Neural cell (in vitro differentiated cells): ENCODE measurements at regions not wholly inside any gene's neighbourhood (a gene's known extent, or its start where the extent isn't known, plus 50 kb on each side); places are given as distances from the start of the nearest gene placed in this dataset.

ENCODE experiments used
- H2AFZ ChIP-seq: fragments of 200-600, 300-800 bp; sonication (generic), shearing (Covaris generic); 2 replicates; pipeline ENCODE4 v1.6.0; 2014; ENCODE audit warnings: low read depth, mild to moderate bottlenecking, antibody characterized with exemption, low read length, moderate library complexity
- H3F3A ChIP-seq: fragments of 200-600 bp; shearing (Covaris generic); 2 replicates; pipeline ENCODE4 v1.6.1; 2016; ENCODE audit warnings: mild to moderate bottlenecking, moderate library complexity, mixed read lengths, antibody characterized with exemption, low read length; ENCODE audit not compliant: insufficient read depth, poor library complexity, severe bottlenecking
- H3K27ac ChIP-seq: fragments of 200-600, 300-800 bp; sonication (generic), shearing (Covaris generic); 2 replicates; pipeline ENCODE4 v1.5.1; 2014; ENCODE audit warnings: mild to moderate bottlenecking, low read length, moderate library complexity
- H3K27me3 ChIP-seq: fragments of 300-800, 200-600 bp; sonication (generic), shearing (Covaris generic); 2 replicates; pipeline ENCODE4 v1.6.0; 2014; ENCODE audit warnings: mild to moderate bottlenecking, low read depth, low read length, moderate library complexity; ENCODE audit not compliant: insufficient read depth
- H3K36me3 ChIP-seq: fragments of 300-800, 200-600 bp; sonication (generic), shearing (Covaris generic); 2 replicates; pipeline ENCODE4 v1.5.1; 2014; ENCODE audit warnings: mild to moderate bottlenecking, antibody characterized with exemption, low read length, moderate library complexity; ENCODE audit not compliant: insufficient read depth
- H3K4me2 ChIP-seq: fragments of 300-800, 200-600 bp; sonication (generic), shearing (Covaris generic); 2 replicates; pipeline ENCODE4 v1.6.0; 2014; ENCODE audit warnings: mild to moderate bottlenecking, low read length
- H3K4me3 ChIP-seq: fragments of 300-800, 200-600 bp; sonication (generic), shearing (Covaris generic); 2 replicates; pipeline ENCODE4 v1.5.1; 2014; ENCODE audit warnings: mild to moderate bottlenecking, low read length, moderate library complexity
- H3K79me2 ChIP-seq: fragments of 200-600 bp; shearing (Covaris generic); replicated peaks from 2 replicates; pipeline ENCODE4 v1.6.0; 2014; ENCODE audit warnings: mild to moderate bottlenecking, low read length, moderate library complexity; ENCODE audit not compliant: insufficient read depth
- H3K9ac ChIP-seq: fragments of 300-800, 200-600 bp; sonication (generic), shearing (Covaris generic); 2 replicates; pipeline ENCODE4 v1.6.1; 2016; ENCODE audit warnings: mild to moderate bottlenecking, low read length, mixed read lengths
- H3K9me2 ChIP-seq: fragments of 200-600 bp; shearing (Covaris generic); 2 replicates; pipeline ENCODE4 v1.6.1; 2016; ENCODE audit warnings: mild to moderate bottlenecking, low read length, mixed read lengths; ENCODE audit not compliant: insufficient read depth
- H3K9me3 ChIP-seq: fragments of 200-600, 300-800 bp; sonication (generic), shearing (Covaris generic); 2 replicates; pipeline ENCODE4 v1.6.1; 2016; ENCODE audit warnings: mild to moderate bottlenecking, mixed run types, low read length, moderate library complexity, mixed read lengths
- H4K20me1 ChIP-seq: fragments of 200-600 bp; shearing (Covaris generic); 2 replicates; pipeline ENCODE4 v1.6.1; 2016; ENCODE audit warnings: mild to moderate bottlenecking, mixed run types; ENCODE audit not compliant: insufficient read depth
- CTCF ChIP-seq: fragments of 450-650 bp; IDR thresholded peaks from 2 replicates; pipeline ENCODE4 v1.5.1; 2014; ENCODE audit warnings: antibody characterized with exemption, mild to moderate bottlenecking, moderate library complexity; ENCODE audit not compliant: poor library complexity, severe bottlenecking
- EP300 ChIP-seq: fragments of 450-650 bp; conservative IDR thresholded peaks from 2 replicates; pipeline ENCODE4 v1.6.1; 2014; ENCODE audit warnings: antibody characterized with exemption, mild to moderate bottlenecking, moderate library complexity; ENCODE audit not compliant: poor library complexity, severe bottlenecking
- EZH2 ChIP-seq: fragments of 200-600, 300-800 bp; shearing (Covaris generic), sonication (generic); IDR thresholded peaks from 2 replicates; pipeline ENCODE4 v1.6.1; 2014; ENCODE audit warnings: antibody characterized with exemption, low read length, borderline replicate concordance, mild to moderate bottlenecking; ENCODE audit not compliant: insufficient read depth, poor library complexity, severe bottlenecking
- MXI1 ChIP-seq: fragments of 450-650 bp; conservative IDR thresholded peaks from 2 replicates; pipeline ENCODE4 v1.6.1; 2014; ENCODE audit warnings: antibody characterized with exemption, mild to moderate bottlenecking; ENCODE audit not compliant: poor library complexity, severe bottlenecking
- POLR2AphosphoS5 ChIP-seq: IDR thresholded peaks from 2 replicates; pipeline ENCODE4 v1.6.1; 2012
- RAD21 ChIP-seq: fragments of 450-650 bp; conservative IDR thresholded peaks from 2 replicates; pipeline ENCODE4 v1.6.1; 2014; ENCODE audit warnings: antibody characterized with exemption, mild to moderate bottlenecking, moderate library complexity
- REST ChIP-seq: IDR thresholded peaks from 2 replicates; pipeline ENCODE4 v1.6.1; 2012; ENCODE audit warnings: borderline replicate concordance
- SMC3 ChIP-seq: fragments of 450-650 bp; conservative IDR thresholded peaks from 2 replicates; pipeline ENCODE4 v1.6.1; 2014; ENCODE audit warnings: antibody characterized with exemption, mild to moderate bottlenecking, moderate library complexity; ENCODE audit not compliant: poor library complexity
- TAF1 ChIP-seq: IDR thresholded peaks from 2 replicates; pipeline ENCODE4 v1.6.1; 2012; ENCODE audit warnings: low read depth

- Histone ChIP-seq H3F3A (no peaks in the 10 kb centered on the region), H3K9me3 (no peaks in the 10 kb centered on the region), H3K4me2 (no peak overlapping the region), H3K36me3 (no peaks in the 10 kb centered on the region), H3K27me3 (no peaks in the 10 kb centered on the region), H4K20me1 (no peaks in the 10 kb centered on the region), H3K4me3 (no peak overlapping the region), H3K79me2 (no peaks in the 10 kb centered on the region), H2AFZ (no peak overlapping the region), H3K9me2 (no peaks in the 10 kb centered on the region), H3K9ac (no peak overlapping the region), H3K27ac (no peak overlapping the region)
- TF ChIP-seq CTCF (no peak), EP300 (no peak), EZH2 (no peak)
These were observed 1634.2 kb downstream of the PCDH9 start for GRCh38 chr13:65595916-65596315.

GRCh38 chr13:65594298-65594781 is 1635.8 kb downstream of the PCDH9 start:
- no peaks in the 10 kb centered on the region for H3K79me2 ChIP-seq
- no peak overlapping the region for H2AFZ ChIP-seq
- H3K36me3 ChIP-seq: no peaks in the 10 kb centered on the region
- no peak overlapping the region for H3K4me3 ChIP-seq
- H4K20me1 ChIP-seq: no peaks in the 10 kb centered on the region
- no peak overlapping the region for H3K4me2 ChIP-seq
- H3K9ac ChIP-seq: no peak overlapping the region
- no peaks in the 10 kb centered on the region for H3F3A ChIP-seq
- H3K9me2 ChIP-seq: no peaks in the 10 kb centered on the region
- no peak overlapping the region for H3K27ac ChIP-seq
- no peaks in the 10 kb centered on the region for H3K27me3 ChIP-seq
- TF ChIP-seq EZH2: no peak
- TF ChIP-seq RAD21: no peak
- TF ChIP-seq POLR2AphosphoS5: no peak
- no peak for TF ChIP-seq EP300
- no peak for TF ChIP-seq MXI1
- no peak for TF ChIP-seq REST
- no peak for TF ChIP-seq CTCF
- no peak for TF ChIP-seq TAF1
- no peak for TF ChIP-seq SMC3
- H3K9me3 ChIP-seq: no peaks in the 10 kb centered on the region
